Vagina (tissue), 2 donors: ENCODE measurements at regions not wholly inside any gene's neighbourhood (a gene's known extent, or its start where the extent isn't known, plus 50 kb on each side); places are given as distances from the start of the nearest gene placed in this dataset.
"Not testable (repeated sequence)": the region's sequence is repeated elsewhere in the genome, so short reads cannot be mapped to it uniquely, and the experiment has no call there.

ENCODE experiments used
- DNase-seq, 2 donors: peaks; one replicate each; pipeline ENCODE4 v3.0.0-alpha.2; 2017; ENCODE audit errors: extremely low spot score in 2 of 2
- H3K27ac ChIP-seq: fragments of 200-600 bp; sonication (generic); one replicate; pipeline ENCODE4 v1.5.1; 2019
- H3K27me3 ChIP-seq: fragments of 200-600 bp; sonication (generic); one replicate; pipeline ENCODE4 v1.5.1; 2019
- H3K36me3 ChIP-seq, 2 donors: fragments of 200-600 bp; sonication (generic); one replicate each; pipeline ENCODE4 v1.5.1; 2017 to 2019
- H3K4me1 ChIP-seq: fragments of 200-600 bp; sonication (generic); one replicate; pipeline ENCODE4 v1.5.1; 2019
- H3K4me3 ChIP-seq, 2 donors: fragments of 200-600 bp; sonication (generic); 1 replicate in 1 of 2; 2 replicates in 1 of 2; pipeline ENCODE4 v1.5.1; 2016 to 2019
- H3K9me3 ChIP-seq: fragments of 200-600 bp; sonication (generic); one replicate; pipeline ENCODE4 v1.5.1; 2019
- POLR2A ChIP-seq, 2 donors: fragments of 450-650 bp; IDR thresholded peaks; one replicate each; pipeline ENCODE4 v1.6.1; 2017; ENCODE audit warnings: antibody characterized with exemption in 2 of 2, mild to moderate bottlenecking in 2 of 2, moderate library complexity in 2 of 2
- POLR2AphosphoS5 ChIP-seq, 2 donors: sonication (generic); formaldehyde crosslinking; IDR thresholded peaks; one replicate each; pipeline ENCODE4 v1.9.0; 2017; ENCODE audit warnings: antibody characterized with exemption in 2 of 2, mild to moderate bottlenecking in 2 of 2, low read depth in 1 of 2; ENCODE audit not compliant: insufficient read depth in 1 of 2
- intact Hi-C: fragments of 100-400 bp; cut with DNase I; formaldehyde crosslinking; loops from one replicate; pipeline ENCODE4 v1.15.1; 2023
- TF ChIP-seq, protein P1 (sequence below), 3 experiments: fragments of 450-650 bp in 2 of 3; fragments of 200-600 bp in 1 of 3; sonication (generic) in 1 of 3; IDR thresholded peaks; one replicate each; pipeline ENCODE4 v1.5.1; 2017 to 2019; ENCODE audit warnings: antibody characterized with exemption in 3 of 3, mild to moderate bottlenecking in 2 of 3, moderate library complexity in 2 of 3

DNA sequence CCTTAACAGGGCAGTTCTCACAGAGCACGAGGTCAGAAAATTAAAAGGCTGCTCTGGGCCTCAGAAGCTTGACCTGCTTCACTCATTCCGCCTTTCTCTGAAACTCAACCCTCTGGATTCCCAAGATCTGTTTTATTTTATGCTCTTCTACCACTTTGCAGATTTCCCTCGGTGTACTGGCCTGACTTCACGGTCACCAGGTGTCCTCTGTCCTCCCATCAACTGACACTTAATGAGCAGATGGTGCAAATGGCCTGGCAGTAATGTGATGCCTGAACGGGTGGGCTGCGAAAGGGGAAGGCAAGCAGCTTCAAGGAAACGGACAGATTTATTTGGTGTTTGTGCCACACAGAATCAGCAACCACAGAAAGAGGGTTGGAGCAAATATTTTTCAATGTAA lies 169.7 kb upstream of the TFAP2D start:
- Histone ChIP-seq H3K27ac (no peak overlapping the region), H3K4me1 (no peaks in the 10 kb centered on the region), H3K4me3 (no peak overlapping the region), H3K36me3 (no peaks in the 10 kb centered on the region), H3K9me3 (no peaks in the 10 kb centered on the region), H3K27me3 (no peaks in the 10 kb centered on the region)
- no peak for TF ChIP-seq POLR2AphosphoS5 (IDR thresholded peaks at IDR 0.05; ENCODE audit: insufficient read depth in 1 of 2, low read depth in 1 of 2)
- TF ChIP-seq POLR2A (IDR thresholded peaks at IDR 0.05) = no peak
- TF ChIP-seq, protein P1, sequence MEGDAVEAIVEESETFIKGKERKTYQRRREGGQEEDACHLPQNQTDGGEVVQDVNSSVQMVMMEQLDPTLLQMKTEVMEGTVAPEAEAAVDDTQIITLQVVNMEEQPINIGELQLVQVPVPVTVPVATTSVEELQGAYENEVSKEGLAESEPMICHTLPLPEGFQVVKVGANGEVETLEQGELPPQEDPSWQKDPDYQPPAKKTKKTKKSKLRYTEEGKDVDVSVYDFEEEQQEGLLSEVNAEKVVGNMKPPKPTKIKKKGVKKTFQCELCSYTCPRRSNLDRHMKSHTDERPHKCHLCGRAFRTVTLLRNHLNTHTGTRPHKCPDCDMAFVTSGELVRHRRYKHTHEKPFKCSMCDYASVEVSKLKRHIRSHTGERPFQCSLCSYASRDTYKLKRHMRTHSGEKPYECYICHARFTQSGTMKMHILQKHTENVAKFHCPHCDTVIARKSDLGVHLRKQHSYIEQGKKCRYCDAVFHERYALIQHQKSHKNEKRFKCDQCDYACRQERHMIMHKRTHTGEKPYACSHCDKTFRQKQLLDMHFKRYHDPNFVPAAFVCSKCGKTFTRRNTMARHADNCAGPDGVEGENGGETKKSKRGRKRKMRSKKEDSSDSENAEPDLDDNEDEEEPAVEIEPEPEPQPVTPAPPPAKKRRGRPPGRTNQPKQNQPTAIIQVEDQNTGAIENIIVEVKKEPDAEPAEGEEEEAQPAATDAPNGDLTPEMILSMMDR (IDR thresholded peaks at IDR 0.05) = no peak
- no peak for DNase-seq
- intact Hi-C loops = no loop called here

GRCh38 chr6:50549026-50549425 lies 164.3 kb upstream of the TFAP2D start:
- intact Hi-C loops = no loop called here
- no peak for DNase-seq
- Histone ChIP-seq H3K4me1 (no peaks in the 10 kb centered on the region), H3K9me3 (no peaks in the 10 kb centered on the region), H3K36me3 (no peaks in the 10 kb centered on the region), H3K27ac (no peak overlapping the region), H3K4me3 (no peak overlapping the region), H3K27me3 (no peaks in the 10 kb centered on the region)
- no peak for TF ChIP-seq POLR2AphosphoS5 (IDR thresholded peaks at IDR 0.05; ENCODE audit: insufficient read depth in 1 of 2, low read depth in 1 of 2)
- TF ChIP-seq POLR2A (IDR thresholded peaks at IDR 0.05) = no peak
- TF ChIP-seq, protein P1 (IDR thresholded peaks at IDR 0.05) = no peak

- intact Hi-C loops = no loop called here
- H3K9me3 ChIP-seq = no peaks in the 10 kb centered on the region
- H3K36me3 ChIP-seq = no peaks in the 10 kb centered on the region
- no peak overlapping the region for H3K4me3 ChIP-seq
- H3K27me3 ChIP-seq = no peaks in the 10 kb centered on the region
- H3K4me1 ChIP-seq = no peaks in the 10 kb centered on the region
- no peak for DNase-seq
- H3K27ac ChIP-seq = no peak overlapping the region
- TF ChIP-seq, protein P1 (IDR thresholded peaks at IDR 0.05) = no peak
- TF ChIP-seq POLR2A (IDR thresholded peaks at IDR 0.05) = no peak
- no peak for TF ChIP-seq POLR2AphosphoS5 (IDR thresholded peaks at IDR 0.05; ENCODE audit: insufficient read depth in 1 of 2, low read depth in 1 of 2)
Observed at GRCh38 chr6:50549475-50549874, 163.9 kb upstream of the TFAP2D start.

- TF ChIP-seq POLR2A (IDR thresholded peaks at IDR 0.05) (no peak), POLR2AphosphoS5 (IDR thresholded peaks at IDR 0.05; ENCODE audit: insufficient read depth in 1 of 2, low read depth in 1 of 2) (no peak)
- TF ChIP-seq, protein P1 (IDR thresholded peaks at IDR 0.05) = no peak
Observed at GRCh38 chr6:50555982-50556381, 157.3 kb upstream of the TFAP2D start.

DNA sequence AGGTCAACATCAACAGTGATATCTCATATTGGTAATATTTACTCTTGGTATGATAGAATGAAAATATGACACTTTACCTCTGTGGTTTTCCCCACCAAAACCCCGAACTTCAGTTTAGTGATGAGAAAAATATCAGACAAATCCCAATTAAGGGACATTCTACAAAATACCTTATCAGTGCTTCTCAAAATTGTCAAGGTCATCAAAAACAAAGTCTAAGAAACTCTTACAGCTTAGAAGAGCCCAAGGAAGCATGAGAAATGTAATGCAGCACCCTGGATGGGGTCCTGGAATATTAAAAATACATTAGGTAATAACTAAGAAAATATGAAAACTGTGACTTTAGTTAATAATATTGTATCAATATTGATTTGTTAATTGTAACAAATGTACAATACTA lies 148.3 kb upstream of the TFAP2D start:
- intact Hi-C loops = no loop called here
- H3K27ac ChIP-seq = no peak overlapping the region
- DNase-seq = no peak
- no peaks in the 10 kb centered on the region for H3K4me1 ChIP-seq
- TF ChIP-seq POLR2AphosphoS5 (IDR thresholded peaks at IDR 0.05; ENCODE audit: insufficient read depth in 1 of 2, low read depth in 1 of 2) (no peak), POLR2A (IDR thresholded peaks at IDR 0.05) (no peak)
- TF ChIP-seq, protein P1 (IDR thresholded peaks at IDR 0.05) = no peak
- H3K9me3 ChIP-seq = no peaks in the 10 kb centered on the region
- no peak overlapping the region for H3K4me3 ChIP-seq
- H3K36me3 ChIP-seq = no peaks in the 10 kb centered on the region
- no peaks in the 10 kb centered on the region for H3K27me3 ChIP-seq

More at GRCh38 chr6:50555982-50556381, 157.3 kb upstream of the TFAP2D start:
- H3K4me1 ChIP-seq = no peaks in the 10 kb centered on the region
- DNase-seq = no peak
- H3K36me3 ChIP-seq = no peaks in the 10 kb centered on the region
- H3K27me3 ChIP-seq = no peaks in the 10 kb centered on the region
- no peak overlapping the region for H3K4me3 ChIP-seq
- H3K27ac ChIP-seq = no peak overlapping the region
- intact Hi-C loops = no loop called here
- no peaks in the 10 kb centered on the region for H3K9me3 ChIP-seq

DNA sequence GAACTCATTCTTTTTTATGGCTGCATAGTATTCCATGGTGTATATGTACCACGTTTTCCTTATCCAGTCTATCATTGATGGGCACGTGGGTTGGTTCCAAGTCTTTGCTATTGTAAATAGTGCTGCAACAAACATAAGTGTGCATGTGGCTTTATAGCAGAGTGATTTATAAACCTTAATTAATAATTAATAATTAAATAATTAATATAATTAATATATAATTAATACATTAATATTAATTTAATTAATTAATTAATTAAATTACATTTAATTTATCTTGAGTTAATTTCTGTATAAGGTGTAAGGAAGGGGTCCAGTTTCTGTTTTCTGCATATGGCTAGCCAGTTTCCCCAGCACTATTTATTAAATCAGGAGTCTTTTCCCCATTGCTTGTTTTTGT lies 142.1 kb upstream of the TFAP2D start:
- DNase-seq, H3K27me3 ChIP-seq, H3K36me3 ChIP-seq, H3K4me1 ChIP-seq, H3K9me3 ChIP-seq, H3K27ac ChIP-seq, intact Hi-C loops, H3K4me3 ChIP-seq: not testable (repeated sequence)
